NT2/D1 (cell line): ENCODE measurements at regions not wholly inside any gene's neighbourhood (a gene's known extent, or its start where the extent isn't known, plus 50 kb on each side); places are given as distances from the start of the nearest gene placed in this dataset.

Experiments used
- DNase-seq: peaks from one replicate; pipeline ENCODE4 v3.0.0-alpha.2; 2011; ENCODE audit warnings: low read depth, low spot score
- H3K27me3 ChIP-seq: 2 replicates; pipeline ENCODE4 v1.6.0; 2011; ENCODE audit warnings: mild to moderate bottlenecking; ENCODE audit not compliant: insufficient read length, insufficient read depth
- H3K36me3 ChIP-seq: 2 replicates; pipeline ENCODE4 v1.6.1; 2011; ENCODE audit warnings: mild to moderate bottlenecking, low read length, mixed read lengths; ENCODE audit not compliant: insufficient read depth, insufficient read length
- H3K4me1 ChIP-seq: 2 replicates; pipeline ENCODE4 v1.5.1; 2011; ENCODE audit not compliant: insufficient read depth, insufficient read length
- H3K4me3 ChIP-seq: 2 replicates; pipeline ENCODE4 v1.5.1; 2011; ENCODE audit warnings: low read depth; ENCODE audit not compliant: insufficient read length
- H3K9ac ChIP-seq: 2 replicates; pipeline ENCODE4 v1.6.0; 2011; ENCODE audit warnings: low read depth; ENCODE audit not compliant: insufficient read length
- H3K9me3 ChIP-seq: 2 replicates; pipeline ENCODE4 v1.5.1; 2011; ENCODE audit warnings: mild to moderate bottlenecking, low read length; ENCODE audit not compliant: insufficient read depth
- SUZ12 ChIP-seq: IDR thresholded peaks from 2 replicates; pipeline ENCODE4 v1.6.1; 2011; ENCODE audit not compliant: insufficient read length, insufficient read depth; ENCODE audit errors: extremely low read depth
- YY1 ChIP-seq: IDR thresholded peaks from 2 replicates; pipeline ENCODE4 v1.6.1; 2011; ENCODE audit not compliant: insufficient read length, insufficient read depth
- ZNF274 ChIP-seq: IDR thresholded peaks from 2 replicates; pipeline ENCODE4 v1.6.1; 2011; ENCODE audit warnings: mild to moderate bottlenecking, low read depth, low read length

GRCh38 chr9:13555516-13555915 is 276.0 kb upstream of the MPDZ start:
- no peaks in the 10 kb centered on the region for H3K36me3 ChIP-seq
- H3K9me3 ChIP-seq: no peaks in the 10 kb centered on the region
- TF ChIP-seq YY1 (no peak), SUZ12 (no peak), ZNF274 (no peak)
- no peak for DNase-seq
- no peaks in the 10 kb centered on the region for H3K4me1 ChIP-seq
- H3K27me3 ChIP-seq: no peaks in the 10 kb centered on the region
- H3K9ac ChIP-seq: no peak overlapping the region
- H3K4me3 ChIP-seq: no peak overlapping the region

GRCh38 chr9:13554626-13555025 is 275.1 kb upstream of the MPDZ start:
- no peaks in the 10 kb centered on the region for H3K36me3 ChIP-seq
- no peaks in the 10 kb centered on the region for H3K9me3 ChIP-seq
- no peaks in the 10 kb centered on the region for H3K4me1 ChIP-seq
- TF ChIP-seq SUZ12 (no peak), ZNF274 (no peak), YY1 (no peak)
- H3K27me3 ChIP-seq: no peaks in the 10 kb centered on the region
- H3K4me3 ChIP-seq: no peak overlapping the region
- H3K9ac ChIP-seq: no peak overlapping the region
- DNase-seq: no peak

GRCh38 chr9:13552606-13553215 is 273.2 kb upstream of the MPDZ start:
- Histone ChIP-seq H3K4me1 (no peaks in the 10 kb centered on the region), H3K36me3 (no peaks in the 10 kb centered on the region), H3K27me3 (no peaks in the 10 kb centered on the region), H3K9ac (no peak overlapping the region), H3K4me3 (no peak overlapping the region), H3K9me3 (no peaks in the 10 kb centered on the region)
- no peak for TF ChIP-seq YY1
- TF ChIP-seq ZNF274: no peak
- no peak for TF ChIP-seq SUZ12
- no peak for DNase-seq

- Histone ChIP-seq H3K4me1 (no peaks in the 10 kb centered on the region), H3K9me3 (no peaks in the 10 kb centered on the region), H3K4me3 (no peak overlapping the region), H3K27me3 (no peaks in the 10 kb centered on the region), H3K36me3 (no peaks in the 10 kb centered on the region), H3K9ac (no peak overlapping the region)
- DNase-seq: no peak
- TF ChIP-seq SUZ12: no peak
- TF ChIP-seq YY1: no peak
- no peak for TF ChIP-seq ZNF274
Observed at GRCh38 chr9:13550519-13550918, 271.0 kb upstream of the MPDZ start.

- Histone ChIP-seq H3K9me3 (no peaks in the 10 kb centered on the region), H3K4me1 (no peaks in the 10 kb centered on the region), H3K27me3 (no peaks in the 10 kb centered on the region), H3K9ac (no peak overlapping the region), H3K36me3 (no peaks in the 10 kb centered on the region), H3K4me3 (no peak overlapping the region)
- DNase-seq: no peak
- no peak for TF ChIP-seq SUZ12
- no peak for TF ChIP-seq YY1
- no peak for TF ChIP-seq ZNF274
Observed at GRCh38 chr9:13548535-13548934, 269.0 kb upstream of the MPDZ start.

GRCh38 chr9:13535141-13535540 is 255.6 kb upstream of the MPDZ start:
- H3K4me3 ChIP-seq: no peak overlapping the region
- H3K36me3 ChIP-seq: no peaks in the 10 kb centered on the region
- H3K27me3 ChIP-seq: no peaks in the 10 kb centered on the region
- DNase-seq: no peak
- H3K4me1 ChIP-seq: no peaks in the 10 kb centered on the region
- H3K9me3 ChIP-seq: no peaks in the 10 kb centered on the region
- no peak overlapping the region for H3K9ac ChIP-seq
- TF ChIP-seq SUZ12 (no peak), YY1 (no peak), ZNF274 (no peak)

GRCh38 chr9:13534006-13534405 is 254.5 kb upstream of the MPDZ start:
- Histone ChIP-seq H3K4me3 (no peak overlapping the region), H3K9me3 (no peaks in the 10 kb centered on the region)

GRCh38 chr9:13532407-13532806 is 252.9 kb upstream of the MPDZ start:
- no peak for DNase-seq
- H3K4me1 ChIP-seq: no peaks in the 10 kb centered on the region
- no peaks in the 10 kb centered on the region for H3K36me3 ChIP-seq
- H3K27me3 ChIP-seq: no peaks in the 10 kb centered on the region
- no peak overlapping the region for H3K9ac ChIP-seq
- no peak overlapping the region for H3K4me3 ChIP-seq
- TF ChIP-seq ZNF274 (no peak), YY1 (no peak), SUZ12 (no peak)
- no peaks in the 10 kb centered on the region for H3K9me3 ChIP-seq

More at GRCh38 chr9:13534006-13534405, 254.5 kb upstream of the MPDZ start:
- H3K9ac ChIP-seq: no peak overlapping the region
- no peaks in the 10 kb centered on the region for H3K4me1 ChIP-seq
- TF ChIP-seq YY1 (no peak), ZNF274 (no peak), SUZ12 (no peak)
- H3K27me3 ChIP-seq: no peaks in the 10 kb centered on the region
- DNase-seq: no peak
- no peaks in the 10 kb centered on the region for H3K36me3 ChIP-seq
